ENCODE measurements at regions not wholly inside any gene's neighbourhood (a gene's known extent, or its start where the extent isn't known, plus 50 kb on each side); places are given as distances from the start of the nearest gene placed in this dataset.

DNA sequence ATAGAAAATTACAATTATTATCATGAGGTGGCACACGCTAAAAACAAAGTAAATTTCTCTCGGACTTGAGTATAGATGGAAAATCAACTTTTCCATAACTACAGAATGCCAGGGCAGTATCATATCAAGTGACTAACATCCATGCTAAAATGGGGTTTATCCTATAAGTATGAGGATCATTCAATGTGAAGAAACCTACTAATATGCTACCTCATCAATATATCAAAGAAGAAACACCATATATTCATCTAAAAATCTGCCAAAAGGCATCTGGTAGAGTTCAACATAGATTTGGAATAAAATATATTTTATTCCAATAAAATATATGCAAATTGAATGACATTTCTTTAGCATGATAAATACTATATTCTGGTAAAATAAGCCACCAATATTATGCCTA is 894.4 kb downstream of the MCTP2 start:
- no peak overlapping the region for H3K27ac ChIP-seq (replicated peaks)
- no peak for DNase-seq (ENCODE audit: low read depth in 1 of 2, low spot score in 1 of 2)
- TF ChIP-seq, protein P1, sequence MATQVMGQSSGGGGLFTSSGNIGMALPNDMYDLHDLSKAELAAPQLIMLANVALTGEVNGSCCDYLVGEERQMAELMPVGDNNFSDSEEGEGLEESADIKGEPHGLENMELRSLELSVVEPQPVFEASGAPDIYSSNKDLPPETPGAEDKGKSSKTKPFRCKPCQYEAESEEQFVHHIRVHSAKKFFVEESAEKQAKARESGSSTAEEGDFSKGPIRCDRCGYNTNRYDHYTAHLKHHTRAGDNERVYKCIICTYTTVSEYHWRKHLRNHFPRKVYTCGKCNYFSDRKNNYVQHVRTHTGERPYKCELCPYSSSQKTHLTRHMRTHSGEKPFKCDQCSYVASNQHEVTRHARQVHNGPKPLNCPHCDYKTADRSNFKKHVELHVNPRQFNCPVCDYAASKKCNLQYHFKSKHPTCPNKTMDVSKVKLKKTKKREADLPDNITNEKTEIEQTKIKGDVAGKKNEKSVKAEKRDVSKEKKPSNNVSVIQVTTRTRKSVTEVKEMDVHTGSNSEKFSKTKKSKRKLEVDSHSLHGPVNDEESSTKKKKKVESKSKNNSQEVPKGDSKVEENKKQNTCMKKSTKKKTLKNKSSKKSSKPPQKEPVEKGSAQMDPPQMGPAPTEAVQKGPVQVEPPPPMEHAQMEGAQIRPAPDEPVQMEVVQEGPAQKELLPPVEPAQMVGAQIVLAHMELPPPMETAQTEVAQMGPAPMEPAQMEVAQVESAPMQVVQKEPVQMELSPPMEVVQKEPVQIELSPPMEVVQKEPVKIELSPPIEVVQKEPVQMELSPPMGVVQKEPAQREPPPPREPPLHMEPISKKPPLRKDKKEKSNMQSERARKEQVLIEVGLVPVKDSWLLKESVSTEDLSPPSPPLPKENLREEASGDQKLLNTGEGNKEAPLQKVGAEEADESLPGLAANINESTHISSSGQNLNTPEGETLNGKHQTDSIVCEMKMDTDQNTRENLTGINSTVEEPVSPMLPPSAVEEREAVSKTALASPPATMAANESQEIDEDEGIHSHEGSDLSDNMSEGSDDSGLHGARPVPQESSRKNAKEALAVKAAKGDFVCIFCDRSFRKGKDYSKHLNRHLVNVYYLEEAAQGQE (IDR thresholded peaks at IDR 0.05; ENCODE audit: insufficient replicate concordance, low read depth), result no peak
- no peak for TF ChIP-seq GABPA (IDR thresholded peaks at IDR 0.05; ENCODE audit: low read depth)
- TF ChIP-seq SPI1 (IDR thresholded peaks at IDR 0.05; ENCODE audit: borderline replicate concordance, low read depth), result no peak
- H3K27me3 ChIP-seq (ENCODE audit: insufficient read depth, poor library complexity, severe bottlenecking), result no peaks in the 10 kb centered on the region
- H3K4me3 ChIP-seq (replicated peaks; ENCODE audit: insufficient read depth, low read length), result no peak overlapping the region

DNA sequence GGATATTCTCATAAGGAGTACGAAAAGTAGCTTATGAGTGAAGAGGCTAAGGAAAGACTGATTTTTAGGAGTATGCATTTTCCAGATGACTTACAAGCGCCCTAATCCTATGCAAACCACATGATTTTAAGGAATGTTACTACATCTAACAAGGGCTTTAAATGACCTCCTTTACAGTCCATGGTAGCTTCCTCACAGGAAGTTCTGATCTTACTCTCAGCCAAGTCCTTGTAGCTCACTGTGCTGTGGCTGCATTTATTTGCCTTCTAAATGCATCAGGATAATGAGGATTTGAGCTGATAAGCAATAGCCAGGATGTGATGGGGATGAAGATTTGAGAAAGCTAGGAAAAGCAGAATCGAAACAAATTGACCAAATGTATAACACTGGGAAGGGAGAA is 896.0 kb downstream of the MCTP2 start:
- no peak for TF ChIP-seq POLR2AphosphoS5 (IDR thresholded peaks at IDR 0.05; ENCODE audit: low read depth)
- TF ChIP-seq SPI1 (IDR thresholded peaks at IDR 0.05; ENCODE audit: borderline replicate concordance, low read depth), result no peak
- TF ChIP-seq GABPA (IDR thresholded peaks at IDR 0.05; ENCODE audit: low read depth), result no peak
- TF ChIP-seq, protein P2, sequence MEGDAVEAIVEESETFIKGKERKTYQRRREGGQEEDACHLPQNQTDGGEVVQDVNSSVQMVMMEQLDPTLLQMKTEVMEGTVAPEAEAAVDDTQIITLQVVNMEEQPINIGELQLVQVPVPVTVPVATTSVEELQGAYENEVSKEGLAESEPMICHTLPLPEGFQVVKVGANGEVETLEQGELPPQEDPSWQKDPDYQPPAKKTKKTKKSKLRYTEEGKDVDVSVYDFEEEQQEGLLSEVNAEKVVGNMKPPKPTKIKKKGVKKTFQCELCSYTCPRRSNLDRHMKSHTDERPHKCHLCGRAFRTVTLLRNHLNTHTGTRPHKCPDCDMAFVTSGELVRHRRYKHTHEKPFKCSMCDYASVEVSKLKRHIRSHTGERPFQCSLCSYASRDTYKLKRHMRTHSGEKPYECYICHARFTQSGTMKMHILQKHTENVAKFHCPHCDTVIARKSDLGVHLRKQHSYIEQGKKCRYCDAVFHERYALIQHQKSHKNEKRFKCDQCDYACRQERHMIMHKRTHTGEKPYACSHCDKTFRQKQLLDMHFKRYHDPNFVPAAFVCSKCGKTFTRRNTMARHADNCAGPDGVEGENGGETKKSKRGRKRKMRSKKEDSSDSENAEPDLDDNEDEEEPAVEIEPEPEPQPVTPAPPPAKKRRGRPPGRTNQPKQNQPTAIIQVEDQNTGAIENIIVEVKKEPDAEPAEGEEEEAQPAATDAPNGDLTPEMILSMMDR (IDR thresholded peaks at IDR 0.05; ENCODE audit: insufficient read depth, low read length), result no peak
- TF ChIP-seq, protein P1 (IDR thresholded peaks at IDR 0.05; ENCODE audit: insufficient replicate concordance, low read depth), result no peak
- Histone ChIP-seq H3K27me3 (ENCODE audit: insufficient read depth, poor library complexity, severe bottlenecking) (no peaks in the 10 kb centered on the region), H3K27ac (replicated peaks) (no peak overlapping the region), H3K4me3 (replicated peaks; ENCODE audit: insufficient read depth, low read length) (no peak overlapping the region)
- DNase-seq (ENCODE audit: low read depth in 1 of 2, low spot score in 1 of 2), result no peak

DNA sequence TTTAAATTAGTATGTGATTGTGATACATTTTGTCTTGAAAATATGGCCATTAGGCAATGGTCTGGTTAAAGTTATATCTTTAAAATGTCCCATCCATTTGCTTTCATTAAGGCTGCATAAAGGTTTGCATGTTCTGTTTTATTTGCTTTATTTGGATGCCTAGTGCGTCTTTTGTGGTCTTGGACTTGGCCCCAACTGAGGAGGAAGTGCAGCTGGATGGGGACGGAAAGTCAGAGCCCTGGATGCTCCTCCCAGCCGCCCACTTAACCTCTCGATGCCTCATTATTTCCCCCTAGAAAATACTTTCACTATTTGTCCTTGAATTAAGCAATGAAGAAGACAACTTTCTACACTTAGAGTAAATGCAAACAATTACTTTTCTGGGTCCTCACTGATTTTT is 898.2 kb downstream of the MCTP2 start:
- H3K27me3 ChIP-seq (ENCODE audit: insufficient read depth, poor library complexity, severe bottlenecking), result no peaks in the 10 kb centered on the region
- H3K4me3 ChIP-seq (replicated peaks; ENCODE audit: insufficient read depth, low read length), result no peak overlapping the region
- no peak overlapping the region for H3K27ac ChIP-seq (replicated peaks)
- TF ChIP-seq GABPA (IDR thresholded peaks at IDR 0.05; ENCODE audit: low read depth) (no peak), SPI1 (IDR thresholded peaks at IDR 0.05; ENCODE audit: borderline replicate concordance, low read depth) (peak; percentile 15; the same call in 1 of the 2 replicates)
- no peak for DNase-seq (ENCODE audit: low read depth in 1 of 2, low spot score in 1 of 2)

DNA sequence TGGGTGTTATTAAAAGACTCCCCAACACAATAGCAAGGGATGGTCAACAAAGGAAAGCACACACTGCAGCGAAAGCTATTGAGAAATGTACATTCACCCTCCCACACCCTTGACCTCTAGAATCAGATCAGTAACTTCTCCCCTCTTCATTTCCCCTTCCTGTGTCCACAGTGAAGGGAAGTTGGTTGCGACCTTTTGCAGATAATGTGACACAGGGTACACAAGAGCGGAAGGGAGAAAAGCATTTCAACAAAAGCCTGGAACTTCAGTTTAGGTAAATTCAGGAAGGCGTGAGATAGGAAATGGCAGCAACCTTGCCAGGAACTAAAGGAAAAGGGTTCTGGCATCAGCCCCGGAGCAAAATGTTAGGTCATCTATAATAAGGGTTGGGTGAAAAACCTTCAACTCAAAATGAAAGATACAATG is 899.8 kb downstream of the MCTP2 start:
- TF ChIP-seq, protein P1 (IDR thresholded peaks at IDR 0.05; ENCODE audit: insufficient replicate concordance, low read depth), result no peak
- TF ChIP-seq GABPA (IDR thresholded peaks at IDR 0.05; ENCODE audit: low read depth) (no peak; the same call in 1 of the 2 replicates), POLR2AphosphoS5 (IDR thresholded peaks at IDR 0.05; ENCODE audit: low read depth) (no peak), SPI1 (IDR thresholded peaks at IDR 0.05; ENCODE audit: borderline replicate concordance, low read depth) (peak; percentile 43; the same call in 1 of the 2 replicates)
- TF ChIP-seq, protein P2 (IDR thresholded peaks at IDR 0.05; ENCODE audit: insufficient read depth, low read length), result no peak
- no peak overlapping the region for H3K27ac ChIP-seq (replicated peaks)
- no peak for DNase-seq (ENCODE audit: low read depth in 1 of 2, low spot score in 1 of 2)
- H3K27me3 ChIP-seq (ENCODE audit: insufficient read depth, poor library complexity, severe bottlenecking), result no peaks in the 10 kb centered on the region
- H3K4me3 ChIP-seq (replicated peaks; ENCODE audit: insufficient read depth, low read length), result no peak overlapping the region
